Sigmoid colon (tissue), 6 donors: ENCODE measurements at regions not wholly inside any gene's neighbourhood (a gene's known extent, or its start where the extent isn't known, plus 50 kb on each side); places are given as distances from the start of the nearest gene placed in this dataset.
A peak's percentile ranks its signal among the peaks of the same experiment; 100 is the strongest.

Experiments used
- DNase-seq: peaks from one replicate; pipeline ENCODE4 v3.0.0-alpha.2; 2019
- H3K27ac ChIP-seq, 4 donors: fragments of 200-600 bp; sonication (generic); one replicate each; pipeline ENCODE4 v1.5.1; 2016 to 2019; ENCODE audit warnings: mild to moderate bottlenecking in 1 of 4
- H3K27me3 ChIP-seq, 3 donors: fragments of 200-600 bp; sonication (generic); one replicate each; pipeline ENCODE4 v1.5.1; 2019; ENCODE audit warnings: mild to moderate bottlenecking in 1 of 3
- H3K36me3 ChIP-seq, 4 donors: fragments of 200-600 bp; sonication (generic); one replicate each; pipeline ENCODE4 v1.5.1; 2016 to 2019
- H3K4me1 ChIP-seq, 4 donors: fragments of 200-600 bp; sonication (generic); one replicate each; pipeline ENCODE4 v1.5.1; 2017 to 2019
- H3K4me3 ChIP-seq, 4 donors: fragments of 200-600 bp; sonication (generic); one replicate each; pipeline ENCODE4 v1.5.1; 2017 to 2019; ENCODE audit warnings: mild to moderate bottlenecking in 2 of 4, moderate library complexity in 1 of 4
- H3K9me3 ChIP-seq, 4 donors: fragments of 200-600 bp in 3 of 4; sonication (generic) in 3 of 4; one replicate each; pipeline versions ENCODE4 v1.5.1 to v1.6.1; 2013 to 2019
- EP300 ChIP-seq, 4 donors: sonication (generic); formaldehyde crosslinking; IDR thresholded peaks; one replicate each; pipeline ENCODE4 v1.6.1; 2017; ENCODE audit warnings: antibody characterized with exemption in 4 of 4
- POLR2A ChIP-seq, 2 donors: fragments of 450-650 bp; IDR thresholded peaks; one replicate each; pipeline ENCODE4 v1.6.1; 2016; ENCODE audit warnings: antibody characterized with exemption in 2 of 2, mild to moderate bottlenecking in 2 of 2, moderate library complexity in 2 of 2
- POLR2AphosphoS5 ChIP-seq, 4 donors: sonication (generic); formaldehyde crosslinking; IDR thresholded peaks; one replicate each; pipeline ENCODE4 v1.6.1; 2017; ENCODE audit warnings: antibody characterized with exemption in 4 of 4
- WGBS, 2 donors: extraction: QIAGEN DNeasy Blood & Tissue Kit; methylation state at CpG; one replicate each; pipeline ENCODE4 v1.1.7; 2013; 5-methylcytosine and 5-hydroxymethylcytosine counted together
- intact Hi-C: fragments of 100-400 bp; cut with DNase I; formaldehyde crosslinking; loops from one replicate; pipeline ENCODE4 v1.15.1; 2023
- TF ChIP-seq, protein P1 (sequence below), 4 experiments: fragments of 450-650 bp in 3 of 4; fragments of 200-600 bp in 1 of 4; IDR thresholded peaks; one replicate each; pipeline ENCODE4 v1.5.1; 2016 to 2019; ENCODE audit warnings: antibody characterized with exemption in 4 of 4, mild to moderate bottlenecking in 3 of 4, moderate library complexity in 2 of 4
- donor health status: healthy with polysubstance abuse.
- donor health status: healthy.

DNA sequence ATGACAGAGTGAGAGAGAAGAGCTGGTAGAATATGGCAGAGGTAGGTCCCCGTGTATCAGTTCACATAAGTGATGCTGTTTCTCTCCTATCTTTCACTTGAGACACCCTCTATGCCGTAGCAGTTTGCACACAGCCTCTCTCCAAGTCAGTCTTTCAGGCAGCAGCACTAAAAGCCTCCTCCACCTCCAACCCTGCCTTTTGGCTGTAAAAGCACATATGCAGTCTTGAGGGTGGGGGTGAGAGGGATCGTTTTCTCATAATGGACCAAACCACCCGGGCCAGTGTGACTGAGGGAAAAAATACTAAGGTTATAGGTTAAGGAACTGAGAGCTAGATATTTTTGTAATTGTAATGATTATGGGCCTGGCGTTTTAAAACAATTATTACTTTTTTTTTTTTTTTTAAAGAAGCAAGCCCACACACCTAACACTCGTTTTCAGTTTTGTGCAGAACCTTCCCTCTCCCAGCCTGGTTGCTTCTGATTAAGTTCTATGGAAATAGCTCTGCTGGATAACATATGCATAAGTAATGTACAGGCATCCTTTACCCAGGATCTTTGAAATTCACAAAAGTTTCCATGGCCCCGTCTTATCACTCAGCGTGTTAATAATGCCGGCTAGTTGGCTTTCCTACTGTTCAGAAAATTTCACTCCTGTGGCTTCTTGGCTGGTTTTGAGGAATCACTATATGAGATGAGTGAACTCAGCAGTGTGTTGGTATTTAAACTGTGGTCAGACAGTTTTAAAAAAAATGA, 112.2 kb upstream of the MEIS1 start:
- Histone ChIP-seq H3K9me3 (no peaks in the 10 kb centered on the region), H3K4me1 (peaks cover 0 to 18% (median 8%) of the 10 kb centered on the region in 4 donors), H3K36me3 (no peaks in the 10 kb centered on the region), H3K4me3 (no peak overlapping the region), H3K27ac (no peak overlapping the region), H3K27me3 (no peaks in the 10 kb centered on the region)
- DNase-seq: no peak
- intact Hi-C loops: no loop called here
- TF ChIP-seq POLR2AphosphoS5 (IDR thresholded peaks at IDR 0.05) (no peak), POLR2A (IDR thresholded peaks at IDR 0.05) (no peak), EP300 (IDR thresholded peaks at IDR 0.05) (no peak)
- TF ChIP-seq, protein P1, sequence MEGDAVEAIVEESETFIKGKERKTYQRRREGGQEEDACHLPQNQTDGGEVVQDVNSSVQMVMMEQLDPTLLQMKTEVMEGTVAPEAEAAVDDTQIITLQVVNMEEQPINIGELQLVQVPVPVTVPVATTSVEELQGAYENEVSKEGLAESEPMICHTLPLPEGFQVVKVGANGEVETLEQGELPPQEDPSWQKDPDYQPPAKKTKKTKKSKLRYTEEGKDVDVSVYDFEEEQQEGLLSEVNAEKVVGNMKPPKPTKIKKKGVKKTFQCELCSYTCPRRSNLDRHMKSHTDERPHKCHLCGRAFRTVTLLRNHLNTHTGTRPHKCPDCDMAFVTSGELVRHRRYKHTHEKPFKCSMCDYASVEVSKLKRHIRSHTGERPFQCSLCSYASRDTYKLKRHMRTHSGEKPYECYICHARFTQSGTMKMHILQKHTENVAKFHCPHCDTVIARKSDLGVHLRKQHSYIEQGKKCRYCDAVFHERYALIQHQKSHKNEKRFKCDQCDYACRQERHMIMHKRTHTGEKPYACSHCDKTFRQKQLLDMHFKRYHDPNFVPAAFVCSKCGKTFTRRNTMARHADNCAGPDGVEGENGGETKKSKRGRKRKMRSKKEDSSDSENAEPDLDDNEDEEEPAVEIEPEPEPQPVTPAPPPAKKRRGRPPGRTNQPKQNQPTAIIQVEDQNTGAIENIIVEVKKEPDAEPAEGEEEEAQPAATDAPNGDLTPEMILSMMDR (IDR thresholded peaks at IDR 0.05): no peak
- WGBS, 2 donors: 60 to 78% methylated on average over 9 of the region's 9 CpGs

DNA sequence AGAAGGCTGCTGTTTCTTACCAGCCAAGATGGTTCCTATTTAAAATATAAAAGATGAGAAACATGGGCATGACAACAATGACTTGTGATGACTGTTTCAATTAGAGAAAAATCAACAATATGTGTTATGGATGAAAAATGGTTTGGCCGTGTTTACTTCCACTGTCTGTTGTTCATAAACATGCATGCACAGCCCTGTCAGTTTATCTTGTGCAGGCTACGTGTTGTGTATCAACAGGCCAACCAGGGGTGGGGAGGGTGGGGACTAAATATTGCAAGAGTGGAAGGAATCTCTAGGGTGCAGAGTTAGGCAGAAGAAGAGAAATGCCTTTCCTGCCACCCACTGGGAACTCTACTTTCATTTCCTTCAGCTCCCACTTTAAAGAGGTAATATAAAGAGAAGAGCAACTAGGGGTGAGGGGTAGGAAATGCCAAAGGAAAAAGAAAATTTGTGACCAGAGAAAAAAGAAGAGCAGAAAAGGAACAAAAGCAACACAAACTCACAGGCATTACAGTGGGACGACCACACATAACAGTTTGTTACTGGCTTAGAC, 116.8 kb upstream of the MEIS1 start:
- no peak overlapping the region for H3K4me3 ChIP-seq
- no peak for TF ChIP-seq POLR2AphosphoS5 (IDR thresholded peaks at IDR 0.05)
- TF ChIP-seq POLR2A (IDR thresholded peaks at IDR 0.05): no peak
- no peak for TF ChIP-seq EP300 (IDR thresholded peaks at IDR 0.05)
- TF ChIP-seq, protein P1 (IDR thresholded peaks at IDR 0.05): no peak
- no peaks in the 10 kb centered on the region for H3K4me1 ChIP-seq
- no peak overlapping the region for H3K27ac ChIP-seq
- H3K9me3 ChIP-seq: no peaks in the 10 kb centered on the region
- intact Hi-C loops: no loop called here
- H3K27me3 ChIP-seq: no peaks in the 10 kb centered on the region
- WGBS, 2 donors: 60 to 84% methylated on average over 3 of the region's 3 CpGs
- DNase-seq: no peak
- no peaks in the 10 kb centered on the region for H3K36me3 ChIP-seq

DNA sequence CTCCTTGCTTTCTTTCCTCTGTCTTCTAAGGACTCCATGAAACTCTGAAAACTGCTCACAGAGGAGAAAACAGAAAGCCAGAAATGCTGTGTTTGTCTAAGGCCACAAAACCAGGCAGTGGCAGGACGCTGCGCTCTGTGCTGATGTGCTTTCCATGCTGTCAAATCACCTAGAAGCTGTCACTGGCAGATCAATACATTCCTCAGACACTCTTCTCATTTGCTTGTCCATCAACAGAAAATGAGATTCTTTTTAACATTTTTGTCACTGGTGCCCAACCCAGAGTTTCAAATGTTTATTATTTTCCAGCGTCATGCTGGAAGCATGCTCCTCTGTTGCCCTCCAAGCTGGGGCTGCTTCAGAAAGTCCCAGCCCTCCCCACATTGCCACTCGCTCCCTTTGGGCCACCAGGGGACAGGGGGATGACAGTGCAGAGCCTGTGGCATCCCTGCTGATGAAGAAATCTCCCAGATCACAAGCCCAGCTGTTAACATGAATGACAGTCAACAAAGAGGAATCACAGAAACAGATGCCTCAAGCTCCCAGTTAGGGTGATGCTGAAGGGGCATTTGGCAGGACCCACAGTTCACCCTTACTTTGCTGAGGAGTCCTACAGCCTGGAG, 117.5 kb upstream of the MEIS1 start:
- TF ChIP-seq EP300 (IDR thresholded peaks at IDR 0.05) (no peak), POLR2AphosphoS5 (IDR thresholded peaks at IDR 0.05) (no peak), POLR2A (IDR thresholded peaks at IDR 0.05) (no peak)
- TF ChIP-seq, protein P1 (IDR thresholded peaks at IDR 0.05): no peak
- no peak for DNase-seq
- intact Hi-C loops: no loop called here
- Histone ChIP-seq H3K27me3 (no peaks in the 10 kb centered on the region), H3K9me3 (peaks cover 0 to 5% (median 0%) of the 10 kb centered on the region in 4 donors), H3K36me3 (no peaks in the 10 kb centered on the region), H3K4me3 (no peak overlapping the region), H3K4me1 (no peaks in the 10 kb centered on the region), H3K27ac (no peak overlapping the region)
- 57 to 73% methylated on average over 4 of the region's 4 CpGs for WGBS, 2 donors

DNA sequence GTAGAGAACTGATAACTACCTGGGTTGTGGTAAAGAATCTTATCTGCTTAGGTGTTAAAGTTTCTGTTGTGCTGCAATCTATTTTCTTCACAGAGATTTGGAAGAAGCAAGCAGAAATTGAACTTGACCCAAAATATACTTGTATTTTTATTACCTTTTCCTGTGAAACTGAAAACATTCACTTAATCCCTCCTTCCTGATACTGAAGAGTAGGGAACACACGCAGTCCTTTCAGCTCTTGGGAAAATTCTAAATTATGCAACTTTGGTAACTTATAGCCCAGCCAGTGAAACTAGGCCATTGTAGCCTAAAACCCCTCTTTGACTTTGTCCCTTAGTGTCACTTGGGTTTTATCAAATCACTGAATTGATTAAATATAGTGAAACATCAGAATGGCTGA, 128.4 kb upstream of the MEIS1 start:
- TF ChIP-seq, protein P1 (IDR thresholded peaks at IDR 0.05): no peak
- Histone ChIP-seq H3K36me3 (no peaks in the 10 kb centered on the region), H3K27ac (peak overlapping the region in 2 of 4 donors; percentile 31 to 56), H3K9me3 (peaks cover 0 to 2% (median under 1%) of the 10 kb centered on the region in 4 donors), H3K27me3 (no peaks in the 10 kb centered on the region), H3K4me3 (no peak overlapping the region), H3K4me1 (peaks cover 0 to 23% (median 14%) of the 10 kb centered on the region in 4 donors)
- intact Hi-C loops: no loop called here
- 46 to 62% methylated on average over 1 of the region's 1 CpG for WGBS, 2 donors
- no peak for DNase-seq
